Transverse colon (tissue), 4 donors: ENCODE measurements at regions not wholly inside any gene's neighbourhood (a gene's known extent, or its start where the extent isn't known, plus 50 kb on each side); places are given as distances from the start of the nearest gene placed in this dataset.
A peak's percentile ranks its signal among the peaks of the same experiment; 100 is the strongest.

Experiments
- DNase-seq: peaks from one replicate; pipeline ENCODE4 v3.0.0-alpha.2; 2019
- H3K27ac ChIP-seq, 4 donors: fragments of 200-600 bp; sonication (generic); 2 replicates each; pipeline ENCODE4 v1.5.1; 2016 to 2018; ENCODE audit warnings: inconsistent platforms in 4 of 4
- H3K27me3 ChIP-seq: fragments of 200-600 bp; sonication (generic); 2 replicates; pipeline ENCODE4 v1.5.1; 2017; ENCODE audit warnings: inconsistent platforms
- H3K36me3 ChIP-seq, 4 donors: fragments of 200-600 bp; sonication (generic); 2 replicates each; pipeline ENCODE4 v1.5.1; 2017 to 2019; ENCODE audit warnings: inconsistent platforms in 4 of 4
- H3K4me1 ChIP-seq, 4 donors: fragments of 200-600 bp; sonication (generic); 2 replicates each; pipeline ENCODE4 v1.5.1; 2017 to 2020; ENCODE audit warnings: inconsistent platforms in 4 of 4
- H3K4me3 ChIP-seq, 4 donors: fragments of 200-600 bp; sonication (generic); 1 replicate in 1 of 4; 2 replicates in 3 of 4; pipeline versions ENCODE4 v1.5.1 to v1.6.1; 2017 to 2019; ENCODE audit warnings: inconsistent platforms in 4 of 4
- H3K9me3 ChIP-seq, 2 donors: fragments of 200-600 bp; sonication (generic); 2 replicates each; pipeline ENCODE4 v1.5.1; 2017 to 2019; ENCODE audit warnings: inconsistent platforms in 2 of 2
- CTCF ChIP-seq, 5 experiments: fragments of 200-600 bp in 3 of 5; fragments of 450-650 bp in 2 of 5; sonication (generic) in 3 of 5; IDR thresholded peaks; 1 replicate in 2 of 5; 2 replicates in 3 of 5; pipeline ENCODE4 v1.5.1; 2016 to 2017; ENCODE audit warnings: antibody characterized with exemption in 5 of 5, inconsistent platforms in 3 of 5, mild to moderate bottlenecking in 2 of 5, moderate library complexity in 1 of 5
- EP300 ChIP-seq: sonication (generic); formaldehyde crosslinking; IDR thresholded peaks from one replicate; pipeline ENCODE4 v1.6.1; 2017; ENCODE audit warnings: antibody characterized with exemption, low read depth
- POLR2A ChIP-seq: fragments of 450-650 bp; IDR thresholded peaks from one replicate; pipeline ENCODE4 v1.6.1; 2016; ENCODE audit warnings: antibody characterized with exemption, mild to moderate bottlenecking, moderate library complexity
- POLR2AphosphoS5 ChIP-seq, 3 donors: sonication (generic); formaldehyde crosslinking; IDR thresholded peaks; one replicate each; pipeline ENCODE4 v1.6.1; 2016; ENCODE audit warnings: antibody characterized with exemption in 3 of 3
- WGBS, 2 donors: methylation state at CpG; one replicate each; pipeline ENCODE4 v1.1.5; 2018; ENCODE audit warnings: low coverage in 1 of 2; 5-methylcytosine and 5-hydroxymethylcytosine counted together
- in situ Hi-C, 4 donors: fragments of 200-750 bp; cut with MboI; loops; one replicate each; pipeline versions ENCODE4 v1.15.0 to v1.15.1; 2017; ENCODE audit warnings: low sequenced_read_pairs in 3 of 4, low pct_ligation_motif_present in 1 of 4, low pct_unique_long_range_greater_than_20kb in 1 of 4
- intact Hi-C: fragments of 100-400 bp; cut with DNase I; formaldehyde crosslinking; loops from one replicate; pipeline ENCODE4 v1.15.1; 2023; ENCODE audit warnings: low total_unique reads

- no peak overlapping the region for H3K4me3 ChIP-seq
- no peaks in the 10 kb centered on the region for H3K4me1 ChIP-seq
- TF ChIP-seq POLR2A: no peak
- TF ChIP-seq POLR2AphosphoS5 (IDR thresholded peaks at IDR 0.05): no peak
- TF ChIP-seq EP300: no peak
- TF ChIP-seq CTCF (IDR thresholded peaks at IDR 0.05): no peak
- H3K27ac ChIP-seq: no peak overlapping the region
- 82 to 94% methylated on average over 3 to 4 of the region's 4 CpGs for WGBS, 2 donors
- no peak for DNase-seq
- H3K36me3 ChIP-seq: no peaks in the 10 kb centered on the region
- H3K27me3 ChIP-seq: no peaks in the 10 kb centered on the region
- intact Hi-C loops: no loop called here
- in situ Hi-C loops: no loop called here
- H3K9me3 ChIP-seq: no peaks in the 10 kb centered on the region
Measured at GRCh38 chr2:193687195-193687594, 1492.5 kb upstream of the TMEFF2 start.

GRCh38 chr2:193679847-193680246, 1485.1 kb upstream of the TMEFF2 start:
- no peaks in the 10 kb centered on the region for H3K9me3 ChIP-seq
- 63 to 71% methylated on average over 1 of the region's 1 CpG for WGBS, 2 donors
- H3K36me3 ChIP-seq: no peaks in the 10 kb centered on the region
- intact Hi-C loops: no loop called here
- no peak overlapping the region for H3K4me3 ChIP-seq
- in situ Hi-C loops: no loop called here
- DNase-seq: no peak
- H3K27ac ChIP-seq: no peak overlapping the region
- TF ChIP-seq POLR2AphosphoS5 (IDR thresholded peaks at IDR 0.05): no peak
- TF ChIP-seq EP300: no peak
- no peak for TF ChIP-seq POLR2A
- TF ChIP-seq CTCF (IDR thresholded peaks at IDR 0.05): no peak
- no peaks in the 10 kb centered on the region for H3K4me1 ChIP-seq
- no peaks in the 10 kb centered on the region for H3K27me3 ChIP-seq

DNA sequence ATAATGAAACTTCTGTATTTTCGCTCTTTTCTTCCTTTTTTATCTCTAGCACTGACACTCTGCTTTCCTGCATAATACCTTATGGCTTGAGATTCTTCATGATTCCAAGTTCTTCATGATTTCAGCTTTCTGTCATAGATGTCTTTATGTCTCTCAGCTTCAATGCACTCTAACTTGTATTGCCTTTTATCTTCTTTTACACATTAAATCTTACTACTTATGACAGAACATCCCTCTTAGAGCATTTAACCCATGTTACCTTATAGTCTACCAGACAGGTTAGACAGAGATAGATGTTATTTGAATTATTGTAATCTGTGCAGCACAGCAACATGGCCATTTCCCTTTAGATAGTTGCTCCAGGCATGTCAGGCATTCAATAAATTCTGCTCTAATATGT, 1475.7 kb upstream of the TMEFF2 start:
- Histone ChIP-seq H3K27ac (no peak overlapping the region), H3K4me3 (no peak overlapping the region), H3K4me1 (no peaks in the 10 kb centered on the region), H3K27me3 (no peaks in the 10 kb centered on the region), H3K9me3 (no peaks in the 10 kb centered on the region), H3K36me3 (no peaks in the 10 kb centered on the region)
- intact Hi-C loops: no loop called here
- in situ Hi-C loops: no loop called here
- DNase-seq: no peak
- 88 to 100% methylated on average over 1 of the region's 1 CpG for WGBS, 2 donors
- TF ChIP-seq CTCF (IDR thresholded peaks at IDR 0.05) (no peak), POLR2A (no peak), POLR2AphosphoS5 (IDR thresholded peaks at IDR 0.05) (no peak), EP300 (no peak)

DNA sequence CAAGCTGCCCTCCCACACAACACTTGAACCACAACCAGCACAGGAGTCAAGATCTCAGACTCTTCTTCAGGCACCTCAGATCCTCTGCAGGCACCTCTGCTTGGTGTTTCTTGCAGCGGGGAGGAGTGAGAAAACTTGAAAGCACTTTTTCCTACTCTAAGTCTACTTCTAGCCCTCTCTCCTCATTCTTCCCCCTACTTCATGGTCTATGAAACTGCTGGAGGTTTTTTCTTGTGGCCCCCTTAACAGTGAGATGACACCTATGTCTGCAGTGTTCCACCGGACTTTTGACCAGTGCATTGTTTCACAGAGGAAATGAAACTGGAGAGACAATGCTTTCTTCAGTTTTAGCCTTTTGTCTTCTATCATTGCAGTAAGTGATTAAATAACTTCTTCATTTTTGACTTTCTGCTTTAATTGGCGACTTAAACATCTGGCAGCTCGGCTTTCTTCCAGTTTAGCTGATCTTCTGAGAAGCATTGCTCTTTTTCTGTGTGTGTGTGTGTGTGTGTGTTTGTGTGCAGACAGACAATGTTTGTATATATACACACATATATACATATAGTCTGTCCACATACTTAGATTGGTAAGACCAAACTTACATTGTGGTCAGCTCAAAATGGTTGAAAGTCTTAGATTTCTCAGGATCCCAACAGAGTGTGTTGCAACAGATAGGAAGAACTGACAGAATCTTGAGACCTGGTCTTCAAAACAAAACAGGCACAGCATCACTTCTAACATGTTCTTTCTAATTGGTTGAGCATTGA, 1474.0 kb upstream of the TMEFF2 start:
- Histone ChIP-seq H3K4me1 (no peaks in the 10 kb centered on the region), H3K4me3 (no peak overlapping the region), H3K36me3 (no peaks in the 10 kb centered on the region), H3K27ac (no peak overlapping the region), H3K9me3 (no peaks in the 10 kb centered on the region), H3K27me3 (no peaks in the 10 kb centered on the region)
- in situ Hi-C loops: no loop called here
- WGBS, 2 donors: 76 to 83% methylated on average over 3 to 4 of the region's 4 CpGs
- no peak for DNase-seq
- TF ChIP-seq POLR2AphosphoS5 (IDR thresholded peaks at IDR 0.05) (no peak), EP300 (no peak), POLR2A (no peak)
- intact Hi-C loops: no loop called here

DNA sequence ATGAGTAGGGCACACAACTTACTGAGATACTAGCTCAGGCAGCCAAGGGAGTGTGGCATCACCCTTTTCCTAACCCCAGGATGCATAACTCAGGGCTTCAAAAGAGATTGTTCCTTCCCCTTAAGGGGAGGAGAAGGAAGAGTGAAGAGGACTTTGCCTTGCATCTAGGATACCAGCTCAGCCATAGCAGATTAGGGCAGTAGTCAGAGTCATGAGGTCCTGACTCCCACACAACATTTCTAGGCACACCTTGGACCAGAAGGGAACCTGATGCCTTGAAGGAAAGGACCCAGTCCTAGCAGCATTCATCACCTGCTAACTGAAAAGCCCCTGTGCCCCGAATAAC, 1433.2 kb upstream of the TMEFF2 start:
- no peak for DNase-seq
- Histone ChIP-seq H3K36me3 (no peaks in the 10 kb centered on the region), H3K27me3 (no peaks in the 10 kb centered on the region), H3K27ac (peak overlapping the region in 2 of 4 donors; percentile 19 to 53), H3K4me3 (no peak overlapping the region), H3K4me1 (peaks cover 0 to 12% (median 2%) of the 10 kb centered on the region in 4 donors), H3K9me3 (no peaks in the 10 kb centered on the region)
- 94% methylated on average over 1 of the region's 1 CpG; no CpG with 5 or more reads in 1 of the 2 donors for WGBS, 2 donors
- intact Hi-C loops: no loop called here
- in situ Hi-C loops: no loop called here
- TF ChIP-seq POLR2AphosphoS5 (IDR thresholded peaks at IDR 0.05) (no peak), POLR2A (no peak), CTCF (IDR thresholded peaks at IDR 0.05) (no peak), EP300 (no peak)
